NCI-H1105 (cell line): ENCODE measurements at regions not wholly inside any gene's neighbourhood (a gene's known extent, or its start where the extent isn't known, plus 50 kb on each side); places are given as distances from the start of the nearest gene placed in this dataset.

Source experiments
- DNase-seq: peaks from one replicate; lab custom pipeline; 2025; lab: John Stamatoyannopoulos, UW

- DNase-seq = no peak
Observed at GRCh38 chr3:180188512-180189309, 152.0 kb upstream of the PEX5L start.

GRCh38 chr3:180189310-180189648 is 152.5 kb upstream of the PEX5L start:
- DNase-seq = no peak

GRCh38 chr3:180196658-180197057 is 159.9 kb upstream of the PEX5L start:
- DNase-seq = no peak

GRCh38 chr3:180199417-180199995 is 162.8 kb upstream of the PEX5L start:
- DNase-seq = peak; percentile 72

GRCh38 chr3:180215866-180216265 is 179.1 kb upstream of the PEX5L start:
- DNase-seq = no peak

GRCh38 chr3:180223268-180223667 is 186.5 kb upstream of the PEX5L start:
- no peak for DNase-seq

GRCh38 chr3:180229113-180229512 is 192.4 kb upstream of the PEX5L start:
- DNase-seq = no peak

- no peak for DNase-seq
Observed at GRCh38 chr3:180239939-180240338, 203.2 kb upstream of the PEX5L start.

- DNase-seq = no peak
Observed at GRCh38 chr3:180246688-180247195, 210.0 kb upstream of the PEX5L start.

- DNase-seq = no peak
Observed at GRCh38 chr3:180250172-180250571, 213.4 kb upstream of the PEX5L start.

- peak; percentile 87 for DNase-seq
Observed at GRCh38 chr3:180252683-180253082, 215.9 kb upstream of the PEX5L start.

GRCh38 chr3:180253283-180253682 is 216.5 kb upstream of the PEX5L start:
- no peak for DNase-seq

GRCh38 chr3:180264479-180264878 is 227.7 kb upstream of the PEX5L start:
- no peak for DNase-seq

- no peak for DNase-seq
Observed at GRCh38 chr3:180265551-180265950, 228.8 kb upstream of the PEX5L start.

- DNase-seq = no peak
Observed at GRCh38 chr3:180267202-180267843, 230.6 kb upstream of the PEX5L start.

- no peak for DNase-seq
Observed at GRCh38 chr3:180274536-180274935, 237.8 kb upstream of the PEX5L start.

- no peak for DNase-seq
Observed at GRCh38 chr3:180275176-180275575, 238.4 kb upstream of the PEX5L start.

GRCh38 chr3:180277041-180277440 is 240.3 kb upstream of the PEX5L start:
- DNase-seq = no peak

- no peak for DNase-seq
Observed at GRCh38 chr3:180278583-180279188, 241.9 kb upstream of the PEX5L start.

- no peak for DNase-seq
Observed at GRCh38 chr3:180280555-180280954, 243.8 kb upstream of the PEX5L start.

GRCh38 chr3:180282386-180282785 is 245.6 kb upstream of the PEX5L start:
- no peak for DNase-seq

GRCh38 chr3:180283251-180283650 is 246.5 kb upstream of the PEX5L start:
- DNase-seq = no peak
